Spleen (tissue), 7 donors: ENCODE measurements at regions not wholly inside any gene's neighbourhood (a gene's known extent, or its start where the extent isn't known, plus 50 kb on each side); places are given as distances from the start of the nearest gene placed in this dataset.

ENCODE experiments used
- CTCF ChIP-seq, 11 experiments: fragments of 200-600 bp in 7 of 11; fragments of 450-650 bp in 4 of 11; sonication (generic) in 4 of 11; IDR thresholded peaks in 8 of 11; conservative IDR thresholded peaks in 3 of 11; 1 replicate in 7 of 11; 2 replicates in 4 of 11; pipeline versions ENCODE4 v1.4.0 to v1.8.0; 2016 to 2021; ENCODE audit warnings: antibody characterized with exemption in 11 of 11, inconsistent platforms in 4 of 11, mild to moderate bottlenecking in 1 of 11
- POLR2A ChIP-seq, 3 donors: fragments of 450-650 bp; IDR thresholded peaks; one replicate each; pipeline ENCODE4 v1.5.1; 2017; ENCODE audit warnings: antibody characterized with exemption in 3 of 3, mild to moderate bottlenecking in 1 of 3
- donor health status: DM: no; HTN: no; CAD: no; lungs with moderate emphysema.
- donor health status: DM: no; HTN: no; CAD: no.
- donor health status: DM: no; HTN: no; CAD: no.

DNA sequence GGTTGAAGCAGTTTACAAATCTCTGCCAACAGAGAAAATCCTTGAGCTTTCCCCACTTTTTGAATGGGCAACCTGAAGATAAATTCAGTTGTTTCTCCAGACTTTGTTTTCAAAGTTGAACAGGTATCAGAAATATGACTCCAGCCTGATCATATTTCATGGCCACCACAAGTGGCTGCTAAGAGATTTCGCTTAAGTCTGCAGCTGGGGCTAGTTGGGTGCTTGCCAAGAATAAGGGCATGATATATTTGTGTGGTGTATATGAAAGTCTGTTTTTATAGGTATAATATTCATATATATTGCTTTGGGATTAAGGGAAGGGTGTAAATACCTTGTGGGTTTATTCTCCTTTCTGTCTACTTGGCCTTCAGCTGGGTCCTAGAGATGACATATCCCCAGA, 168.4 kb upstream of the GDNF start:
- TF ChIP-seq CTCF (IDR thresholded peaks at IDR 0.05 in 8 of 11, conservative IDR thresholded peaks at IDR 0.05 in 3 of 11), result no peak
- TF ChIP-seq POLR2A (IDR thresholded peaks at IDR 0.05), result no peak
